ENCODE measurements at regions not wholly inside any gene's neighbourhood (a gene's known extent, or its start where the extent isn't known, plus 50 kb on each side); places are given as distances from the start of the nearest gene placed in this dataset.
"Not testable (repeated sequence)": the region's sequence is repeated elsewhere in the genome, so short reads cannot be mapped to it uniquely, and the experiment has no call there.

- DNase-seq, result no peak
Measured at GRCh38 chr6:144660561-144661115, 375.5 kb downstream of the UTRN start.

DNA sequence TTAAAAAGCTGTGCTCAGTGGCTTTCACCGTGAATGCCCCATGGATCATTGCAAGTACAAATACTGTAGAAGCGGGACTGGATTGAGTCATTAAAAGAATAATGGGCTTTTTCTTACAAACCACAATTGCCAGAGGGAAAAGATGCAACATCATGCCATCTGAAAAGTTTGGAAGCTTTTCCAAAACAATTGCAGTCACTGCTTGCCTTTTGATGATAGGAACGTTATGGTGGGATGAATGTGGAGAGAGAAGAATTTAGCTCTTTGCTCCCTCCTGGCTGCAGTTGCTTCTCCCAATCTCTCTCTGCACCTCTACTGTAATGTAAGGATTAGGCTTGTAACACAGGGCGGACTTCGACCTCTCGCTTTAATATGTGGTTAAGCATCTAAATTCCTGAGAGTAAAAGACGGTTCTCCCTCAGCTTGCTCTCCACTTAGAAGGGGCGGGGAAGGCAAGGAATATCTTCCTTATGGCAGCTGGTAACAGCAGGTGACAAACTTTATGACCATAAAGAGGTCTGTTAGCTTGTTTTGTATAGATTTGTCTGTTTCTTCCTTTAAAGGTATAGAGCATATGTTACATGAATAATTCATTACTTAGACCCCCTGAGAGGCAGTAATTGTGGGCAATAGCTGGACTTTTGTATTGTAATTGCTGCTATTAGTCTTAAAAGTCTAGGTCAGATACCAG, 376.1 kb downstream of the UTRN start:
- no peak for DNase-seq

DNA sequence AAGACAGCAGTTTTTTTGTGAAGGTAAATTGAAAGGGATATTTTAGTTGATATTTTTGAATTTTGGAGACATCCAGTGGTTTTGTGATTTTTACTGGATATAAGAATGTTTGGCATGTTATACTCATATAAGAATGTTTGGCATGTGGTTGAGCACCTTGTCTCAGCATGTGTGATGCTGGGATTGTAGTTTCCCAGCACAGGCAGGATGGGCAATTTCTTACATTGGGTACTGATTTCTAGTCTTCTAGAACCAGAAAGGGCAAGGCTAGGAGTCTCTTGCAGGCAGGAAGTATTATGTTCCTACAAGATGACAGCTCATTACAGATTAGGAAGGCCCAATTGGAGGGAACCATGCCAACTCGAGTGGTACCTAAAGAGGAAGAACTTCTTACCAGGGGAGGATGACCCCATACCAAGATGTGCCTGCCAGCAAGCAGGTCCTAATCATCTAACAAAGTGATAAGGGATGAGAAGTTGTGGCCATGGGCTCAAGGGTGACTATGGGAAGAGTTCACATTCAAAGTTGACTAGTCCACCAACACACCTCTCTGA, 377.8 kb downstream of the UTRN start:
- no peak for DNase-seq

GRCh38 chr6:144664281-144664680, 379.1 kb downstream of the UTRN start:
- DNase-seq, result no peak

DNA sequence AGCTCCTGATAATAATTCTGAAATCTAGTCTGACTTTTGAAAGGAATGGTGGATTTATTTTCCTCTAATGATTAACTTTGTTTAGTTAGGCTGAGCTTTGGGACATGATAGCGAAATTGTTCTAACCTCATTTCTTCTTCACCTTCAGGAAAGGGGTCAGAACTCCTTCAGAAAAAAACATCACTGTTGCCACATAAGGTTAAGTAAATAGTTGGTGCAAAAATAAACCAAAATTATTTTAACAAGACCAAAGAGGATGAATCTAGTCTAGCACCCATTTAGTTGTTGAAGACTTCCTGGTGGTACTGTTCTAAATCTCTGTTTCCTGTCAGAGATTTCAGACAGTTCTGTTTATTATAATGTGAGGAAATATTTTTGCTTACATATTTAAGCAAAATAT, 379.8 kb downstream of the UTRN start:
- no peak for DNase-seq

- no peak for DNase-seq
Measured at GRCh38 chr6:144665932-144666450, 380.9 kb downstream of the UTRN start.

DNA sequence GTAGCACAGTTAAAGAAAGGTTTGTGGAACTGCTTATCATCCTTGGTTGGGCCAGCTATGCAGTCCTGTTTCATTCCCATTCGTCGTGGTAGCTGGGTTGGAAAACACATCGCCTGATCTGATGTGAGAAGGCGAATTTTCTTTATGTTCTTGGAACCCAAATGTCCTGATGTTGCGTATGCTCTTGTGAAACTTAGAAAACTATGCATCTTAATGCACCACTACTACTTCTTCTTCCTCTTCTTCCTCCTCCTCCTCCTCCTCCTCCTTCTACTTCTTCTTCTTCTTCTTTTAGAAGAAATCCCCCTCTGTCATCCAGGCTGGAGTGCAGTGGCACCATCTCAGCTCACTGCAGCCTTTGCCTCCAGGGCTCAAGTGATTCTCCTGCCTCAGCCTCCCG, 381.6 kb downstream of the UTRN start:
- DNase-seq, result no peak

DNA sequence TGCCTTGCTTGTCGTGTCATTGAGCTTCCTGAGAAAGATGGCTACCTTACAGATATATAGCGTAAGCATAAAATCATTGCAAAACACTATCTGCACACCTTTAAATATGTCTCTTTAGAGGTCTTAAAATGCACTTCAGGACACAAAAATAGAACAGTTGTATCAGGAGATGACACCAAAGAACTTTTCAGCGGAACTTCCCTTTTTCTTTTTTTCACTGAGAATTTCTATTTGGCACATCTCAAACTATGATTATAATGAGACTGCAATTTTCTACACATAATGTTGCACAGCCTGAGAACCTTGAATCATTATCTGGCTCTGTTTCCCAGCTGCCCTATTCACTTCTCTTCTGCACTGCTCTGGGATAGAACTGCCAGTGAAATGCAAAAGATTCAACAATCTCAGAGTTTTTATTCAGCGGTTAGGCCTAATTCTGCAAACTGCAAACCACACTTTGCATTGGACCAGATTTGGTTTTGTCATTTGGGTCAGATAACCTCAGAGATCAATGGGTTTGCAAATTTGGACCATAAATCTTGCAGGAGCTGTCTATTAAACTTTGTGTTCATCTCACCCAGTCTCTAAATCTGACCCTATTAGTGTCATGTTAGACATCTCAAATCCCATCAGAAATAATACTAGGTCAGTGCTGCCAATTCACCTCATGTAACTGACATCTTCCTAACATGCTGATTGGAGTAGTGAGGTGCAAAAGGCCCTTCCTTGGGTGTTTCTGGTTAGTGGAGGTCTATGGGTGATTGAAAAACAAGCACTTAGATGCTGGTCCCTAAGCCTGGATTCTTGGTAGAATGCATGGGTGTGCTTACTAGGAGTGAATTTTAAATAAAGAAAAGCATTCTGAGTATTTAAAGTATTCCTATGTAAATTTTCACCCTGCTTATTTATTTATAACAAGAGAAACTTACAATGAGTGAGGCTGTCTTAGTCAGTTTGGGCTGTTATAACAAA, 382.7 kb downstream of the UTRN start:
- DNase-seq, result peak; percentile 22

- not testable (repeated sequence) for DNase-seq
Measured at GRCh38 chr6:144670259-144670658, 385.1 kb downstream of the UTRN start.

DNA sequence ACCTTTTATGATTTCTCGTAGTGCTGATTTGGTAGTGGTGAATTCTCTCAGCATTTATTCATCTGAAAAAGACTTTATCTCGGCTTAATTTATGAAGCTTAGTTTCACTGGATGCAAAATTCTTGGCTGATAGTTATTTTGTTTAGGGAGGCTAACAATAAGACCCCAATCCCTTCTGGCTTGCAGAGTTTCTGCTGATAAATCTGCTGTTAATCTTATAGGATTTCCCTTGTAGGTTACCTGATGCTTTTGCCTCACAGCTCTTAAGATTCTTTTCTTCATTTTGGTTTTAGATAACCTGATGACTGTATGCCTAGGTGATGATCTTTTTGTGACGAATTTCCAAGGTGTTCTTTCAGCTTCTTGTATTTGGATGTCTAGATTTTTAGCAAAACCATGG, 388.7 kb downstream of the UTRN start:
- no peak for DNase-seq

DNA sequence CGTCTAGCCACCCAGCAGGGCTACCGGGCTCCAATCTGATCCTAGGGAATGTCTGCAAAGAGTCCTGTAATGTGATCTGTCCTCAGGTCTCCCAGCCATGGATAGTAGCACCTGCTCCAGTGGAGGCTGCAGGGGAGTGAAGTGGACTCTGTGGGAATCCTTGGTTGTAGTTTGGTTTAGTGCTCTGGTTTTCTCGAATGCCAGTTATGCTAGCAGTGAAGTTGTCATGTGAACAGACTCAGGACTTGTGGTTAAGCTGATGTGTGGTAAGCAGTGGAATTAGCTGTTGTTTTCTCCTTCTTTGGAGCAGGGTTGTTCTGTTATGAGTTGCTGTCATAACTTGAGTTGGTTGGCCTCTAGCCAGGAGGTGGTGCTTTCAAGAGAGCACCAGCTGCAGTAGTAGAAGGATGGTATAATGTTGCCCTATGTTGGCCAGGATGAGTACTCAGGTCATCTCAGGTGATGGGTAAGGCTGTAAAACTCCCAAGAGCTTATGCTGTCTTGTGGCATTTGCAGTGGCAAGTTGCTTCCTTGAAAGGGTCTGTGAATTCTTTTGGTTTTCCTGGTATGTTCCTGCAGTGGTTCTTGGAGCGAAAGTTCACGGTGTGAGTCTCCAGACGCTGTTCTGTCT, 390.2 kb downstream of the UTRN start:
- peak; percentile 60 for DNase-seq

DNA sequence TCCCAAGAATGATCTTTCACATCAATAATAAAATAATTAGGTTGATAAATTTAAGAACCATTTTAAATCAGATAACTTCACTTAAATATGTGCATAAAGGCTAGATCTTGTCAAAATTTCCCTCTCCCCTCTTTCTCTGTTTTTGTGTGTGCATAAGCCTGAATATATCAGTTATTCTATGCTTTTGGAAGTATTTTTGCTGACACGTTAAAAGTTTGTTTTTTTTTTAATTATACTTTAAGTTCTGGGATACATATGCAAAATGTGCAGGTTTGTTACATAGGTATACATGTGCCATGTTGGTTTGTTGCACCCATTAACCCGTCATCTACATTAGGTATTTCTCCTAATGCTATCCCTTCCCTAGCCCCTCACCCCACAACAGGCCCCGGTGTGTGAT, 391.2 kb downstream of the UTRN start:
- not testable (repeated sequence) for DNase-seq

DNA sequence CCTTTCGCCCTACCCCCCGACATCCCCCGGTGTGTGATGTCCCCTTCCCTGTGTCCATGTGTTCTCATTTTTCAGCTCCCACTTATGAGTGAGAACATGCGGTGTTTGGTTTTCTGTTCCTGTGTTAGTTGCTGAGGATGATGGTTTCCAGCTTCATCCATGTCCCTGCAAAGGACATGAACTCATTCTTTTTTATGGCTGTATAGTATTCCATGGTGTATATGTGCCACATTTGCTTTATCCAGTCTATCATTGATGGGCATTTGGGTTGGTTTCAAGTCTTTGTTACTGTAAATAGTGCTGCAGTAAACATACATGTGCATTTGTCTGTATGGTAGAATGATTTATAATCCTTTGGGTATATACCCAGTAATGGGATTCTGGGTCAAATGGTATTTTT, 392.1 kb downstream of the UTRN start:
- DNase-seq, result not testable (repeated sequence)

GRCh38 chr6:144678844-144679243, 393.7 kb downstream of the UTRN start:
- DNase-seq, result peak; percentile 50

- DNase-seq, result no peak
Measured at GRCh38 chr6:144681334-144681733, 396.2 kb downstream of the UTRN start.

GRCh38 chr6:144683216-144684070, 398.3 kb downstream of the UTRN start:
- DNase-seq, result no peak

- no peak for DNase-seq
Measured at GRCh38 chr6:144688713-144689112, 403.6 kb downstream of the UTRN start.

GRCh38 chr6:144689503-144690040, 404.4 kb downstream of the UTRN start:
- DNase-seq, result no peak

GRCh38 chr6:144690133-144690532, 405.0 kb downstream of the UTRN start:
- DNase-seq, result no peak

DNA sequence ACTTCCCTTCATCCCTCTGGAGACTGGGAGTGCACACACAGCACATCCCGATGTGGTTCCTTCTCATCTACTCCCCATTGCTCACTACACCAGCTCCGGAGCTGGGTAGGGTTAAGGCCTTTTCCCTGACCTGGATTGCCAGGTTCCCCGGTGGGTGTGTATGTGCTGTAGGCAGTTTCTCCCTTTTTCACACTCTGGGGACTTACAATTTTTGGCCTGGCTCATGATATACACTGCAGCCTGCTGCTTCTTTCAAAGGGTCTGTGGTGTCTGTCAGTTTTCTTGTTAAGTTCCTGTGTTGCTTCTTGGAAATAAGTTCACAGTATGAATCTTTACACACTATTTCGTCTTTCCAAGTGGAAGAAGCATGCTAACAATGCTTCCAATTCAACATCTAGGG, 405.5 kb downstream of the UTRN start:
- DNase-seq, result no peak

DNA sequence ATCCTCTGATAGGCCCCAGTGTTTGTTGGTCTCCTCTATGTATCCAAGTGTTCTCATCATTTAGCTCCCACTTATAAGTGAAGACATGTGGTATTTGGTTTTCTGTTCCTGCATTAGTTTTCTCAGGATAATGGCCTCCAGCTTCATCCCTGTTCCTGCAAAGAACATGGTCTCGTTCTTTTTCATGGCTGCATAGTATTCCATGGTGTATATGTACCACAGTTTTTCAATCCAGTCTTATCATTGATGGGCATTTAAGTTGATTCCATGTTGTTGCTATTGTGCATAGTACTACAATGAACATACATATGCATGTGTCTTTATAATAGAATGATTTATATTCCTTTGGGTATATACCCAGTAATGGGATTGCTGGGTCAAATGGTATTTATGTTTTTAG, 406.9 kb downstream of the UTRN start:
- DNase-seq, result not testable (repeated sequence)
